ENCODE measurements at regions not wholly inside any gene's neighbourhood (a gene's known extent, or its start where the extent isn't known, plus 50 kb on each side); places are given as distances from the start of the nearest gene placed in this dataset.

GRCh38 chr2:228652366-228652765, 470.9 kb upstream of the SPHKAP start:
- no peak for TF ChIP-seq CTCF (IDR thresholded peaks at IDR 0.05; ENCODE audit: low read length)
- no peak for TF ChIP-seq EZH2 (IDR thresholded peaks at IDR 0.05; ENCODE audit: borderline replicate concordance, low read length)
